ENCODE measurements at regions not wholly inside any gene's neighbourhood (a gene's known extent, or its start where the extent isn't known, plus 50 kb on each side); places are given as distances from the start of the nearest gene placed in this dataset.
A peak's percentile ranks its signal among the peaks of the same experiment; 100 is the strongest.

DNA sequence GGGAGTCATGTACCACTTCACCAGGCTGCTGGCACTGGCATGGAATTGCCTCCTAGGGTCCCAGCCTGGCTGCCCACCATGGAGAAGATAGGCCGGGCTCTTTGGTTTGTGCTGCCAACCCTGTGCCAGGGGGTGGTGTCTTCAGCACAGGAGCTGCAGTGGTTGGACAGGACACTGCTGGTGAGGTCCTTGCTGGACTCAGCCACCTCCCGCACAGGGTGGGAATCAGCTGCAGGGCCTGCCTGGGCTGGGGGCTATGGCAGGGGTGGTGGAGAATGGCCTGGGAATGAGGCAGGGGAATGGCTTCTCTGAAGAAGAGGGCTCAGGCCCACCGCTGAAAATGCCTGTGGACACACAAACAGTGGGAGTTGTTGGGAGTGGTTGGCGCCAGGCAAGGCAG, 70.6 kb upstream of the CAPRIN2 start:
- peaks cover 30% of the 10 kb centered on the region for H3K27me3 ChIP-seq
- intact Hi-C loops (cut with DNase I; ENCODE audit: low total_unique reads) (no loop called here), in situ Hi-C loops (cut with MboI; ENCODE audit: low pct_ligation_motif_present in 1 of 4, low pct_unique_long_range_greater_than_20kb in 1 of 4, low sequenced_read_pairs in 3 of 4) (loop anchor here in 1 of 4 donors (25.0 kb wide), 1 partner anchor 412 kb away; no protein-coding TSS in a partner anchor)
- H3K4me1 ChIP-seq: peaks cover 0 to 15% (median 5%) of the 10 kb centered on the region in 4 donors
- DNase-seq: no peak
- no peaks in the 10 kb centered on the region for H3K36me3 ChIP-seq
- no peaks in the 10 kb centered on the region for H3K9me3 ChIP-seq
- WGBS, 2 donors (ENCODE audit: low coverage in 1 of 2): 89% methylated on average over 3 of the region's 4 CpGs; no CpG with 5 or more reads in 1 of the 2 donors
- TF ChIP-seq, protein P1, sequence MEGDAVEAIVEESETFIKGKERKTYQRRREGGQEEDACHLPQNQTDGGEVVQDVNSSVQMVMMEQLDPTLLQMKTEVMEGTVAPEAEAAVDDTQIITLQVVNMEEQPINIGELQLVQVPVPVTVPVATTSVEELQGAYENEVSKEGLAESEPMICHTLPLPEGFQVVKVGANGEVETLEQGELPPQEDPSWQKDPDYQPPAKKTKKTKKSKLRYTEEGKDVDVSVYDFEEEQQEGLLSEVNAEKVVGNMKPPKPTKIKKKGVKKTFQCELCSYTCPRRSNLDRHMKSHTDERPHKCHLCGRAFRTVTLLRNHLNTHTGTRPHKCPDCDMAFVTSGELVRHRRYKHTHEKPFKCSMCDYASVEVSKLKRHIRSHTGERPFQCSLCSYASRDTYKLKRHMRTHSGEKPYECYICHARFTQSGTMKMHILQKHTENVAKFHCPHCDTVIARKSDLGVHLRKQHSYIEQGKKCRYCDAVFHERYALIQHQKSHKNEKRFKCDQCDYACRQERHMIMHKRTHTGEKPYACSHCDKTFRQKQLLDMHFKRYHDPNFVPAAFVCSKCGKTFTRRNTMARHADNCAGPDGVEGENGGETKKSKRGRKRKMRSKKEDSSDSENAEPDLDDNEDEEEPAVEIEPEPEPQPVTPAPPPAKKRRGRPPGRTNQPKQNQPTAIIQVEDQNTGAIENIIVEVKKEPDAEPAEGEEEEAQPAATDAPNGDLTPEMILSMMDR (IDR thresholded peaks at IDR 0.05): no peak
- TF ChIP-seq POLR2AphosphoS5 (IDR thresholded peaks at IDR 0.05) (no peak), EP300 (IDR thresholded peaks at IDR 0.05; ENCODE audit: low read depth) (no peak), POLR2A (IDR thresholded peaks at IDR 0.05) (no peak)
- H3K4me3 ChIP-seq: no peak overlapping the region
- H3K27ac ChIP-seq: no peak overlapping the region

DNA sequence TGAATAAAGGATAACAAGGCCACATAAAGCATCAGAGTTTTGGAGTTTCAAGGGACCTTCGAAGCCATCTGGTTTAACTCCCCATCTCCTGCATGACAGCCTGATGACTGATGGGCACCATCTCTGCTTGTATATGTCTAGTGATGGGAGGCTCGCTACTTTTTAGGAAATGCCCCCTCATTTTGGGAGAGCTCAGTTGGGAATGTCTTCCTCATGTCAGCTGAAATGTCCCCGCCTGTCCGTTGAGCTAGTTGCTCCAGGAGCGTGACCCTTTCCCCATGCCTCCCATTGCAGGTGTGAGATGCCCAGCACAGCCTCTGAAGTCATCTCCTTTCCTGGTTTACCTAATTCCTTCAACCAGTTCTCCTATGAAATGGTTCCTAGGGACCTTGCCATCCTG, 69.6 kb upstream of the CAPRIN2 start:
- in situ Hi-C loops (cut with MboI; ENCODE audit: low pct_ligation_motif_present in 1 of 4, low pct_unique_long_range_greater_than_20kb in 1 of 4, low sequenced_read_pairs in 3 of 4): loop anchor here in 2 of 4 donors (25.0 kb wide), 1 partner anchor 1262 kb away; no protein-coding TSS in a partner anchor
- no peak overlapping the region for H3K27ac ChIP-seq
- WGBS, 2 donors (ENCODE audit: low coverage in 1 of 2): 80 to 94% methylated on average over 1 to 5 of the region's 5 CpGs
- intact Hi-C loops (cut with DNase I; ENCODE audit: low total_unique reads): no loop called here
- no peak overlapping the region for H3K4me3 ChIP-seq
- no peaks in the 10 kb centered on the region for H3K36me3 ChIP-seq
- no peak for TF ChIP-seq POLR2A (IDR thresholded peaks at IDR 0.05)
- no peak for TF ChIP-seq EP300 (IDR thresholded peaks at IDR 0.05; ENCODE audit: low read depth)
- TF ChIP-seq, protein P1 (IDR thresholded peaks at IDR 0.05): no peak
- TF ChIP-seq POLR2AphosphoS5 (IDR thresholded peaks at IDR 0.05): no peak
- H3K4me1 ChIP-seq: peaks cover 0 to 15% (median 5%) of the 10 kb centered on the region in 4 donors
- H3K27me3 ChIP-seq: peaks cover 34% of the 10 kb centered on the region
- no peak for DNase-seq
- H3K9me3 ChIP-seq: no peaks in the 10 kb centered on the region

DNA sequence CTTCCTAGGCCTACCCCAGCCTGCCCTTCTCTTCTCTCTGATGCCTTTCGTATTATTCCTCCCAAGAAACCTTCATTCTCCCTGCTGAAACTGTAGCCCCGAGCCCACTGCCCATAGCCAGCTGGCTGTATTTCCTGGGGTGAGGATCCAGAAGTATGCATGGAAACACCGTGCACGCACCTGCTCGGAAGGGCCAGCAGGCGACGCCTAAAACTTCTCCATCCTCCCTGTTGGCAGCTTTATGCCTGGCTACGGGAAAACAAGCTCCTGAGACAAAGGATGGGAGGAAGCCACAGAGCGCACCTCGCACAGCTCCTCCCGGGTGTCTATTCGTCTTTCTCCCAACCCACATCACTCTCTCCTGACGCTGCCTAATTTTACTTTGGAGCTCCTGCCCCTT, 69.0 kb upstream of the CAPRIN2 start:
- no peak for DNase-seq
- H3K36me3 ChIP-seq: no peaks in the 10 kb centered on the region
- 92% methylated on average over 12 of the region's 13 CpGs; no CpG with 5 or more reads in 1 of the 2 donors for WGBS, 2 donors (ENCODE audit: low coverage in 1 of 2)
- no peaks in the 10 kb centered on the region for H3K9me3 ChIP-seq
- peaks cover 39% of the 10 kb centered on the region for H3K27me3 ChIP-seq
- in situ Hi-C loops (cut with MboI; ENCODE audit: low pct_ligation_motif_present in 1 of 4, low pct_unique_long_range_greater_than_20kb in 1 of 4, low sequenced_read_pairs in 3 of 4): loop anchor here in 2 of 4 donors (25.0 kb wide), 1 partner anchor 1261 kb away; no protein-coding TSS in a partner anchor
- TF ChIP-seq POLR2AphosphoS5 (IDR thresholded peaks at IDR 0.05) (no peak), POLR2A (IDR thresholded peaks at IDR 0.05) (no peak), EP300 (IDR thresholded peaks at IDR 0.05; ENCODE audit: low read depth) (no peak)
- TF ChIP-seq, protein P1 (IDR thresholded peaks at IDR 0.05): no peak
- intact Hi-C loops (cut with DNase I; ENCODE audit: low total_unique reads): no loop called here
- no peak overlapping the region for H3K4me3 ChIP-seq
- peaks cover 0 to 15% (median 5%) of the 10 kb centered on the region in 4 donors for H3K4me1 ChIP-seq
- no peak overlapping the region for H3K27ac ChIP-seq

DNA sequence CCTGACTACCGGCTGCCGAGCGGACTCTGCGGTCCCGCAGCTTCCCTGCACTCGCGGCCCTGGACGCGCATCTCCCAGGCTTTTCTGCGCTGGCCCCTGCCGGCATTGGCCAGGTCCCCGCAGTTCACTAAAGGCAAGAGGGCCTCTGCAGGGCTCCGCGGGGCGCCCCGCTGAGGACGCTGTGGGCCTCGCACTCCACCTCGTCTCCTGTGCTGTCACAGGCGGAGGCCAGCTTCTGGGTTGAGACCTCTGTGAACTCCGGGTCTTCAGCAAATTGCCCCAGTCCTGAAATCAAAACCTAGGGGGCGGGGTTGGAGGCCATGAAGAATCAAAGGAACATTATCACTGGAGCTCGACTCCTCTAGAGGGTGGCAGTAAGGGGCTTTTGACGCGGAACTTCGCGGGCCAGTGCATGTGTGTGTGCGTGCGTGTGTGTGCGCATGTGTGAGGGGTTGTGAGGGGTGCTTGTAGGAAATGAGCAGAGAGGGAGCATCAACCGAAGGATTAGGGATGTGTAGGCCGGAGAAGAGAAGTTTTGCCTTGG, 68.5 kb upstream of the CAPRIN2 start:
- in situ Hi-C loops (cut with MboI; ENCODE audit: low pct_ligation_motif_present in 1 of 4, low pct_unique_long_range_greater_than_20kb in 1 of 4, low sequenced_read_pairs in 3 of 4) (loop anchor here in 2 of 4 donors (25.0 kb wide), 1 partner anchor 1261 kb away; no protein-coding TSS in a partner anchor), intact Hi-C loops (cut with DNase I; ENCODE audit: low total_unique reads) (no loop called here)
- WGBS, 2 donors (ENCODE audit: low coverage in 1 of 2): 59 to 70% methylated on average over 2 to 23 of the region's 32 CpGs
- TF ChIP-seq, protein P1 (IDR thresholded peaks at IDR 0.05): peak in 2 of 5 experiments; percentile 23 to 24
- TF ChIP-seq EP300 (IDR thresholded peaks at IDR 0.05; ENCODE audit: low read depth): no peak
- Histone ChIP-seq H3K4me1 (peaks cover 0 to 15% (median 5%) of the 10 kb centered on the region in 4 donors), H3K27ac (peak overlapping the region; percentile 18 to 81 (median 52)), H3K4me3 (peak overlapping the region; percentile 10 to 50 (median 44)), H3K27me3 (peaks cover 45% of the 10 kb centered on the region), H3K9me3 (no peaks in the 10 kb centered on the region), H3K36me3 (no peaks in the 10 kb centered on the region)
- peak; percentile 34 for DNase-seq
